Fibroblast of pulmonary artery (primary cell): ENCODE measurements at regions not wholly inside any gene's neighbourhood (a gene's known extent, or its start where the extent isn't known, plus 50 kb on each side); places are given as distances from the start of the nearest gene placed in this dataset.
A peak's percentile ranks its signal among the peaks of the same experiment; 100 is the strongest.
"Not testable (repeated sequence)": the region's sequence is repeated elsewhere in the genome, so short reads cannot be mapped to it uniquely, and the experiment has no call there.

Experiments used
- DNase-seq: peaks from one replicate; pipeline ENCODE4 v3.0.0-alpha.2; 2010; ENCODE audit warnings: low read depth
- H3K4me3 ChIP-seq: replicated peaks from 2 replicates; pipeline ENCODE4 v1.5.1; 2011; ENCODE audit warnings: low read depth, mild to moderate bottlenecking, control low read depth, low read length, moderate library complexity
- CTCF ChIP-seq: IDR thresholded peaks from 2 replicates; pipeline ENCODE4 v1.5.1; 2011; ENCODE audit warnings: mild to moderate bottlenecking, control low read depth, low read length, inconsistent platforms; ENCODE audit errors: missing control alignments

- no peak for DNase-seq
- no peak for TF ChIP-seq CTCF
- H3K4me3 ChIP-seq: no peak overlapping the region
Measured at GRCh38 chr16:10250137-10250828, 68.1 kb upstream of the GRIN2A start.

- DNase-seq: no peak
- no peak for TF ChIP-seq CTCF
- H3K4me3 ChIP-seq: no peak overlapping the region
Measured at GRCh38 chr16:10252155-10252554, 69.9 kb upstream of the GRIN2A start.

GRCh38 chr16:10253409-10253808, 71.2 kb upstream of the GRIN2A start:
- no peak for TF ChIP-seq CTCF
- DNase-seq: no peak
- no peak overlapping the region for H3K4me3 ChIP-seq

DNA sequence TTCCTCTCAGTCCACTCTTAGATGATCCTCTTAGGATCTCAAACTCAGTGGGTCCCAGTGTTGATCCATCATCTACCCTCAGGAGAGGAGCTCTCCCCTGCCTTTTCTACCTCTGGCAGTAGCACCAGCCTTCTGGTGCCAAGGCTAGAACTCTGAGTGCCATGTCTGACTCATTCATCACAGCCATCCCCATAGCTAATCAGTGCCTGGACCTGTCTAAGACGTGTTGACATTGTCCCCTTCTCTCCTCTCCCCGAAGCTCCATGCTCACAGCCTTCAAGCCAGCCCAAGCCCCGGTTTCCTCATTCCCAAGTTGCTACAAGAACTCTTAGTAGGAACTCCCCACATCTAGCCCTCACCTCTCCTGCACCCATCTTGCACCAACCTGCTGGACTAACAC, 73.5 kb upstream of the GRIN2A start:
- H3K4me3 ChIP-seq: no peak overlapping the region
- no peak for TF ChIP-seq CTCF
- no peak for DNase-seq

DNA sequence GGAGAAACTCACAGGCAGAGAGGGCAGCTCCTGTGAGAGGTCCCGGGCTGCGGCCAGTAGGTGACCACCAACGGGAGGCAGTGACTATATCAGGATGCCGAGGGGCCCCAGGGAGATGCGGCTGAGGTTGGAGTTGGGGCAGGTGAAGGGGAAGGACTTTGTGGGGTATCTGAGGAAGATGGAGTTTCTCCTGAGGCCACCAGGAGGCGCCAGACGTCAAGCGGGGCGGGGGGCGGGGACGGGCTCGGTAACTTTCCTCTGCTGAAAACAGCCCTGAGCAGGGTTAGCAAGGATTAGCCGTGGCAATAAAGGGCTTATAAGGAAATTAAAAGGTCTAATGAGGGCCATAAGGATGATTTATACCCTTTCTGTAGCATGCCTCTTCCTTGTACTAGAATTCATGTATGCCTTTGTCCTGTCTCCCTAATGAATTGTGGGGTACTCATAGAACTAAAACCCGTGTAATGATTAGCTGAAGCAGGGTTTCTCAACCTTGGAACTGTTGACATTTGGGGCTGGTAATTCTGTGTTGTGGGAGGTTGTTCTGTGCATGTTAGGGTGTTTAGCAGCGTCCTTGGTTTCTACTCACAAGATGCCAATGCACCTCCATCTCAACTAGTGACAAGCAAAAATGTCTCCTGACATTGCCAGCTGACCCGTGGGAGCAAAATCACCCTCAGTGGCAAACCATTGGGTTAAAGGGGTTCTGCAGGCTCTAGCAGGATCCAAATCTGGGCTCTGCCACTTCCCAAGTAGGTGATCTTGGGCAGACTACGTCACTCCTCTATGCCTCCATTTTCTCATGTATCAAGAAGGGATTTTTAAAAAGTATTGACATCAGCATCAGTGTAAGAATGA, 74.8 kb upstream of the GRIN2A start:
- peak; percentile 40 for TF ChIP-seq CTCF
- no peak overlapping the region for H3K4me3 ChIP-seq
- DNase-seq: peak; percentile 1

- DNase-seq, H3K4me3 ChIP-seq: not testable (repeated sequence)
Measured at GRCh38 chr16:10257642-10258251, 75.5 kb upstream of the GRIN2A start.

- not testable (repeated sequence) for DNase-seq, H3K4me3 ChIP-seq
Measured at GRCh38 chr16:10258930-10259603, 76.8 kb upstream of the GRIN2A start.
